CD4-positive, alpha-beta T cell (primary cell): ENCODE measurements at regions not wholly inside any gene's neighbourhood (a gene's known extent, or its start where the extent isn't known, plus 50 kb on each side); places are given as distances from the start of the nearest gene placed in this dataset. TPM values are rescaled to one million over a fixed set of nuclear protein-coding genes. Genes with fewer than 3 reads are reported as not detected.

Experiments used
- ATAC-seq: fragments of 200-7000 bp; cut with Tn5 transposase; one replicate; pipeline ENCODE4 v1.10.0; 2022; ENCODE audit warnings: mild to moderate bottlenecking; ENCODE audit not compliant: poor library complexity
- CTCF ChIA-PET: fragments of 350-600 bp; sonication (Branson Sonifier 250); formaldehyde crosslinking; loops from one replicate; lab custom pipeline; 2021; ENCODE audit warnings: antibody characterized with exemption, inconsistent platforms; lab: Charles Lee
- POLR2A ChIA-PET: fragments of 350-600 bp; sonication (Branson Sonifier 250); formaldehyde crosslinking; loops from one replicate; lab custom pipeline; 2021; ENCODE audit warnings: antibody characterized with exemption, inconsistent platforms; lab: Charles Lee
- DNase-seq, 14 experiments: peaks; one replicate each; pipeline ENCODE4 v3.0.0-alpha.2; 2013 to 2020; ENCODE audit warnings: mixed read lengths in 2 of 14
- H3K27ac ChIP-seq, 2 donors: one replicate each; pipeline versions ENCODE4 v1.5.1 to v1.7.0; 2013; ENCODE audit warnings: low read length in 2 of 2, low read depth in 1 of 2, mild to moderate bottlenecking in 1 of 2
- H3K27me3 ChIP-seq, 2 experiments: 1 replicate in 1 of 2; 2 replicates in 1 of 2; pipeline versions ENCODE4 v1.6.1 to v1.7.0; 2013; ENCODE audit warnings: low read length in 2 of 2, control low read depth in 1 of 2, mild to moderate bottlenecking in 1 of 2, moderate library complexity in 1 of 2; ENCODE audit not compliant: insufficient read depth in 2 of 2, control insufficient read depth in 1 of 2
- H3K36me3 ChIP-seq: one replicate; pipeline ENCODE4 v1.6.1; 2013; ENCODE audit warnings: low read length, control low read depth; ENCODE audit not compliant: insufficient read depth
- H3K4me1 ChIP-seq: one replicate; pipeline ENCODE4 v1.6.1; 2013; ENCODE audit warnings: low read length, control low read depth; ENCODE audit not compliant: insufficient read depth
- H3K4me3 ChIP-seq: one replicate; pipeline ENCODE4 v1.5.1; 2013; ENCODE audit warnings: mild to moderate bottlenecking, low read length, moderate library complexity
- H3K9me3 ChIP-seq, 2 experiments: 1 replicate in 1 of 2; 2 replicates in 1 of 2; pipeline versions ENCODE4 v1.6.1 to v1.7.0; 2013; ENCODE audit warnings: low read length in 2 of 2, mild to moderate bottlenecking in 2 of 2, control low read depth in 1 of 2, moderate library complexity in 1 of 2; ENCODE audit not compliant: control insufficient read depth in 1 of 2, insufficient read depth in 1 of 2
- H3K27ac Mint-ChIP-seq: one replicate; pipeline ENCODE4 v1.8.0; 2020; ENCODE audit warnings: mixed read lengths
- H3K27me3 Mint-ChIP-seq: one replicate; pipeline ENCODE4 v1.8.0; 2021; ENCODE audit warnings: mixed read lengths
- H3K36me3 Mint-ChIP-seq: one replicate; pipeline ENCODE4 v1.8.0; 2021; ENCODE audit warnings: low read depth, mixed read lengths
- H3K4me1 Mint-ChIP-seq: one replicate; pipeline ENCODE4 v1.8.0; 2021; ENCODE audit warnings: low read depth, mixed read lengths
- H3K4me3 Mint-ChIP-seq: one replicate; pipeline ENCODE4 v1.8.0; 2020; ENCODE audit warnings: mild to moderate bottlenecking, mixed read lengths
- H3K9me3 Mint-ChIP-seq: one replicate; pipeline ENCODE4 v1.8.0; 2020; ENCODE audit warnings: mixed read lengths
- CTCF ChIP-seq: fragments of 200-600 bp; IDR thresholded peaks from one replicate; pipeline ENCODE4 v1.8.0; 2022; ENCODE audit warnings: antibody characterized with exemption, mild to moderate bottlenecking
- intact Hi-C, 2 experiments: fragments of 100-400 bp; cut with DNase I in 1 of 2; cut with micrococcal nuclease in 1 of 2; formaldehyde crosslinking; loops; one replicate each; pipeline versions ENCODE4 v1.15.1 to v1.9.0; 2023 to 2025; cut with DNase I, micrococcal nuclease
- microRNA-seq: library from miRNA; unstranded; fragments of <30 nt; microRNA quantifications from one replicate; pipeline ENCODE4 v1.2.0, GENCODE V29; 2021; ENCODE audit warnings: borderline microRNAs expressed, borderline replicate concordance

DNA sequence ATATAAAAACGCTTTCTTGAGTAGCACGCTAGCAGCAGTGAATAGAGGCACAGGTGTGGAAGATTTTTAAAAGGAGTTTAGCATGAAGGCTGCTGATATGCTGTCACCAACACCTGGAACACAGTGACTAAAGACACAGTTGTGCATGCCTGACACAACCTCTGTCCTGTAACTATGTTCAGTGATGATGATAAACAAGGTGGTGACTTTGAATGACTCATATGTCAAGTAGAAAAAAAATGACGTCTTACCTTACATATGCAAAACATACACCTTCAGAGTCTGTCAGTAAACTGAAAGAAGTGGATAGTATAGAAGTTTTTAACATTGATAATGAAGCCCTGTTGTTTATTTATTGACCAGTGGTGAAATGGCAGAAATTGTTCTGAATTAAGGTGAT is 66.2 kb upstream of the ADCY2 start:
- Histone ChIP-seq H3K27me3 (no peaks in the 10 kb centered on the region), H3K27ac (no peak overlapping the region), H3K4me1 (no peaks in the 10 kb centered on the region), H3K36me3 (no peaks in the 10 kb centered on the region), H3K4me3 (no peak overlapping the region), H3K9me3 (no peaks in the 10 kb centered on the region)
- no peaks in the 10 kb centered on the region for H3K36me3 Mint-ChIP-seq
- ChIA-PET POLR2A (no interaction called here), CTCF (no interaction called here)
- H3K27me3 Mint-ChIP-seq: no peaks in the 10 kb centered on the region
- no peaks in the 10 kb centered on the region for H3K4me1 Mint-ChIP-seq
- DNase-seq (no peak), ATAC-seq (no peak)
- H3K27ac Mint-ChIP-seq: no peak overlapping the region
- intact Hi-C loops: no loop called here
- H3K4me3 Mint-ChIP-seq: no peak overlapping the region
- no peak for TF ChIP-seq CTCF
- H3K9me3 Mint-ChIP-seq: peaks cover 3% of the 10 kb centered on the region

DNA sequence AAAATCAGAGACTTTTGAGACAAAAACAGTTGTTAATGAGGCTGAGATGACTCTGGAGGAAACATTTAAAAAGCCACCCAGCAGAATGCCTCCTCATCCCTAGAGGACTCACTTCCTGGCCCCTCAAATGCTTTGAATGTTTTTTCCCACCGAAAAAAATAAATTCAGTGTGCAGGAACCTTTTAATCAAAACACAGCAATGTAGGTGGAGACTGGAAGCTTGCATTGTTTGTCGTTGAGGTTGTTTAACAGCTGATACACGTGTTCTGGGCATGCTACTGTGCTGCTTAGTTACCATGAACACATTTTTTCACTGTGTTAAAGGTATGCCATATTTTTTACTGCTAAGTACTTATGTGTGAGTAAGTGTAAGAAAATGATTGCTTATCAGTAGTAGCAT is 65.7 kb upstream of the ADCY2 start:
- H3K27me3 Mint-ChIP-seq: no peaks in the 10 kb centered on the region
- H3K9me3 Mint-ChIP-seq: peaks cover 3% of the 10 kb centered on the region
- no peak overlapping the region for H3K27ac Mint-ChIP-seq
- H3K36me3 ChIP-seq: no peaks in the 10 kb centered on the region
- H3K4me3 Mint-ChIP-seq: no peak overlapping the region
- ChIA-PET CTCF (no interaction called here), POLR2A (no interaction called here)
- no peaks in the 10 kb centered on the region for H3K36me3 Mint-ChIP-seq
- no peaks in the 10 kb centered on the region for H3K9me3 ChIP-seq
- no peak overlapping the region for H3K27ac ChIP-seq
- intact Hi-C loops: no loop called here
- ATAC-seq (no peak), DNase-seq (no peak)
- no peak for TF ChIP-seq CTCF
- no peaks in the 10 kb centered on the region for H3K27me3 ChIP-seq
- no peaks in the 10 kb centered on the region for H3K4me1 Mint-ChIP-seq
- H3K4me1 ChIP-seq: no peaks in the 10 kb centered on the region
- no peak overlapping the region for H3K4me3 ChIP-seq

DNA sequence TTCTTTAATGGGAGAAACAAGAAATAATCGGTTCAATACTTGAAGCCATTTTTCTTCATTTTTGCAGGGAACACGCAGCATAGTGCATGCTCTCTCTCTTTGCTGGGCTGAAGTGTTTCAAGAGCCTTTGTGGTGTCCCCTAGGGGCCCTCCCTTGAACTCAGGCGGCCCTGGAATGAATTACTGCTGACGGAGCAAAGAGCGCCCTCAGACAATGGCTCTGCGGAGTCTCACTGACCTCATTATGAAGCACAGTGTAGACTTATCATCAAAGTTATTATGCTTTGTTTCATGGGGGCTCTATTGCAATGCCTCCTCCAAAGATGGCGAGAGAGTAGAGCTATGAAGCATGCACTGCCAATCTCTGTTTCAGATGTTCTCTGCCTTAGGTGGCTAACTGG is 64.8 kb upstream of the ADCY2 start:
- no peak for TF ChIP-seq CTCF
- ChIA-PET POLR2A (no interaction called here), CTCF (no interaction called here)
- Mint-ChIP-seq H3K4me3 (no peak overlapping the region), H3K9me3 (peaks cover 3% of the 10 kb centered on the region), H3K27ac (no peak overlapping the region), H3K36me3 (no peaks in the 10 kb centered on the region), H3K27me3 (no peaks in the 10 kb centered on the region), H3K4me1 (no peaks in the 10 kb centered on the region)
- DNase-seq: no peak
- Histone ChIP-seq H3K27me3 (no peaks in the 10 kb centered on the region), H3K4me1 (no peaks in the 10 kb centered on the region), H3K27ac (no peak overlapping the region), H3K9me3 (no peaks in the 10 kb centered on the region), H3K4me3 (no peak overlapping the region), H3K36me3 (no peaks in the 10 kb centered on the region)
- no peak for ATAC-seq
- intact Hi-C loops: no loop called here

Small RNA genes lying in the stretch of these regions (microRNA-seq; reads per million reads assigned to microRNA genes)
- gene MIR4278: not detected
